Astrocyte (in vitro differentiated cells and primary cell): ENCODE measurements at regions not wholly inside any gene's neighbourhood (a gene's known extent, or its start where the extent isn't known, plus 50 kb on each side); places are given as distances from the start of the nearest gene placed in this dataset.
A peak's percentile ranks its signal among the peaks of the same experiment; 100 is the strongest.

ENCODE experiments used
- DNase-seq: peaks from one replicate; pipeline ENCODE4 v3.0.0-alpha.2; 2010; ENCODE audit warnings: low read depth
- FAIRE-seq: peaks from 2 replicates; lab custom pipeline; 2011; peaks lifted over from hg19 to GRCh38; lab: Jason Lieb, UNC
- H2AFZ ChIP-seq: 2 replicates; pipeline ENCODE4 v1.6.0; 2012; ENCODE audit warnings: low read depth, low read length, inconsistent platforms
- H3K27ac ChIP-seq: 2 replicates; pipeline ENCODE4 v1.5.1; 2011; ENCODE audit warnings: low read depth, low read length, inconsistent platforms
- H3K27me3 ChIP-seq: 2 replicates; pipeline ENCODE4 v1.6.0; 2011; ENCODE audit warnings: low read length, inconsistent platforms; ENCODE audit not compliant: insufficient read depth
- H3K36me3 ChIP-seq: 2 replicates; pipeline ENCODE4 v1.5.1; 2011; ENCODE audit warnings: low read length, inconsistent platforms; ENCODE audit not compliant: insufficient read depth
- H3K4me1 ChIP-seq: 2 replicates; pipeline ENCODE4 v1.5.1; 2011; ENCODE audit warnings: low read length, inconsistent platforms; ENCODE audit not compliant: insufficient read depth
- H3K4me2 ChIP-seq: 2 replicates; pipeline ENCODE4 v1.6.0; 2012; ENCODE audit warnings: low read length, inconsistent platforms
- H3K4me3 ChIP-seq: 2 replicates; pipeline ENCODE4 v1.5.1; 2011; ENCODE audit warnings: low read depth, mild to moderate bottlenecking, low read length, inconsistent platforms; ENCODE audit not compliant: insufficient read depth
- H3K79me2 ChIP-seq: 2 replicates; pipeline ENCODE4 v1.6.0; 2012; ENCODE audit warnings: mild to moderate bottlenecking, low read length, inconsistent platforms; ENCODE audit not compliant: insufficient read depth
- H3K9ac ChIP-seq: 2 replicates; pipeline ENCODE4 v1.6.0; 2012; ENCODE audit warnings: mild to moderate bottlenecking, low read length, inconsistent platforms
- H3K9me3 ChIP-seq: 2 replicates; pipeline ENCODE4 v1.5.1; 2012; ENCODE audit warnings: low read depth, mild to moderate bottlenecking, low read length, inconsistent platforms; ENCODE audit not compliant: insufficient read depth
- H4K20me1 ChIP-seq: 2 replicates; pipeline ENCODE4 v1.6.0; 2012; ENCODE audit warnings: low read length, inconsistent platforms; ENCODE audit not compliant: insufficient read depth
- H3K27ac Mint-ChIP-seq: one replicate; pipeline ENCODE4 v1.8.0; 2021; ENCODE audit warnings: mild to moderate bottlenecking, mixed read lengths; ENCODE audit not compliant: unreplicated experiment
- H3K27me3 Mint-ChIP-seq: one replicate; pipeline ENCODE4 v1.8.0; 2021; ENCODE audit warnings: low read depth, mixed read lengths; ENCODE audit not compliant: unreplicated experiment
- H3K36me3 Mint-ChIP-seq: one replicate; pipeline ENCODE4 v1.8.0; 2021; ENCODE audit warnings: low read depth, mixed read lengths; ENCODE audit not compliant: unreplicated experiment
- H3K4me1 Mint-ChIP-seq: one replicate; pipeline ENCODE4 v1.8.0; 2021; ENCODE audit warnings: low read depth, mixed read lengths; ENCODE audit not compliant: unreplicated experiment
- H3K4me3 Mint-ChIP-seq: one replicate; pipeline ENCODE4 v1.8.0; 2021; ENCODE audit warnings: mild to moderate bottlenecking, moderate library complexity, mixed read lengths; ENCODE audit not compliant: unreplicated experiment
- H3K9me3 Mint-ChIP-seq: one replicate; pipeline ENCODE4 v1.8.0; 2021; ENCODE audit warnings: mild to moderate bottlenecking, mixed read lengths; ENCODE audit not compliant: unreplicated experiment
- CTCF ChIP-seq: IDR thresholded peaks from 2 replicates; pipeline ENCODE4 v1.5.1; 2011; ENCODE audit warnings: low read depth, mild to moderate bottlenecking, inconsistent platforms, low read length, moderate library complexity; ENCODE audit not compliant: insufficient read depth
- EZH2 ChIP-seq: IDR thresholded peaks from 2 replicates; pipeline ENCODE4 v1.6.1; 2012; ENCODE audit warnings: mild to moderate bottlenecking, low read length, inconsistent platforms; ENCODE audit not compliant: insufficient read depth

GRCh38 chr11:115616971-115617370 is 112.8 kb upstream of the CADM1 start:
- Mint-ChIP-seq H3K27me3 (no peaks in the 10 kb centered on the region), H3K4me1 (peaks cover 55% of the 10 kb centered on the region), H3K4me3 (no peak overlapping the region), H3K27ac (no peak overlapping the region), H3K9me3 (no peaks in the 10 kb centered on the region), H3K36me3 (no peaks in the 10 kb centered on the region)
- TF ChIP-seq EZH2 (no peak), CTCF (no peak)
- peak; percentile 90 for DNase-seq
- Histone ChIP-seq H3K9ac (no peak overlapping the region), H2AFZ (no peak overlapping the region), H3K36me3 (no peaks in the 10 kb centered on the region), H3K4me3 (no peak overlapping the region), H3K27me3 (no peaks in the 10 kb centered on the region), H3K4me2 (peak overlapping the region; percentile 32), H3K27ac (peak overlapping the region; percentile 28), H3K79me2 (no peaks in the 10 kb centered on the region), H4K20me1 (no peaks in the 10 kb centered on the region), H3K4me1 (peaks cover 36% of the 10 kb centered on the region), H3K9me3 (no peaks in the 10 kb centered on the region)
- peak; percentile 37 for FAIRE-seq

DNA sequence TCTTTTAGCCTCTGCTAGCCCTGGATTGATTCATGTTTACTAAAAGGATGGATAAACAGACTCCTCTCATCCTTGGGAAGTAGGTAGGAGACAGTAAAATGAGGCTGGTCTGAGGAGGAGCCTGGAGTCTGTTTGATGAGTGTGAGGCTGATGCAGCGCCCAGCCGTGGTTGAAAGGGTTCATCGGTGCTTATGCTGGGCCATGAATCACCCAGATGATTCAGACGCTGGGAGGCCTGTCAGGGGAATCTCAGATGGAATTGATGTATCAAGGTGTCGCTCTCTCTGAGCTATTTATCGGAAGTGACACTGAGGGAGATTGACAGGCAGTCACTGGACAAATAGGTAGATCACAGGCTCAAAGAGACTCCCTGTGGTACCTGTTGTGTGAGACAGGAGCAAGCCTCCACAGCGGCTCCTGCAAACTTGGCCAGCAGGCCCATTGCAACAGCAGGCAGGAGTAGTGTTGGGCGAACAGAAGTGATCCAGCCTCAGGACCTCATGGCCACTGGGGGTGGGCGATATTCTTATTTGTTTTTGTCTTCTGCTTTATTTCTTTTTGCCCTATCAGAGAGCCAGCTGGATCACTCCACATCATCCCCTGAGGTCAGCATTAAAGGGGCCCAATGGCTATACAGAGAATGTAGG is 109.9 kb upstream of the CADM1 start:
- Histone ChIP-seq H3K4me1 (peaks cover 36% of the 10 kb centered on the region), H3K9ac (no peak overlapping the region), H3K27me3 (peaks cover 7% of the 10 kb centered on the region), H3K36me3 (no peaks in the 10 kb centered on the region), H3K79me2 (no peaks in the 10 kb centered on the region), H2AFZ (no peak overlapping the region), H3K4me2 (peak overlapping the region; percentile 26), H3K4me3 (no peak overlapping the region), H3K9me3 (no peaks in the 10 kb centered on the region), H4K20me1 (no peaks in the 10 kb centered on the region), H3K27ac (no peak overlapping the region)
- Mint-ChIP-seq H3K27ac (peak overlapping the region; percentile 49), H3K4me1 (peaks cover 53% of the 10 kb centered on the region), H3K36me3 (no peaks in the 10 kb centered on the region), H3K4me3 (no peak overlapping the region), H3K9me3 (no peaks in the 10 kb centered on the region), H3K27me3 (no peaks in the 10 kb centered on the region)
- TF ChIP-seq CTCF (no peak), EZH2 (no peak)
- FAIRE-seq (peak; percentile 79), DNase-seq (peak; percentile 77)

GRCh38 chr11:115613004-115613403 is 108.8 kb upstream of the CADM1 start:
- DNase-seq (no peak), FAIRE-seq (no peak)
- Histone ChIP-seq H4K20me1 (no peaks in the 10 kb centered on the region), H3K4me3 (no peak overlapping the region), H3K9ac (no peak overlapping the region), H3K4me2 (peak overlapping the region; percentile 10), H3K4me1 (peaks cover 32% of the 10 kb centered on the region), H3K36me3 (no peaks in the 10 kb centered on the region), H3K79me2 (no peaks in the 10 kb centered on the region), H2AFZ (no peak overlapping the region), H3K27me3 (peaks cover 7% of the 10 kb centered on the region), H3K9me3 (no peaks in the 10 kb centered on the region), H3K27ac (no peak overlapping the region)
- TF ChIP-seq EZH2 (no peak), CTCF (no peak)
- H3K27ac Mint-ChIP-seq = no peak overlapping the region
- no peaks in the 10 kb centered on the region for H3K27me3 Mint-ChIP-seq
- no peaks in the 10 kb centered on the region for H3K9me3 Mint-ChIP-seq
- H3K36me3 Mint-ChIP-seq = no peaks in the 10 kb centered on the region
- no peak overlapping the region for H3K4me3 Mint-ChIP-seq
- peaks cover 55% of the 10 kb centered on the region for H3K4me1 Mint-ChIP-seq
